DOHH2 (cell line): ENCODE measurements at regions not wholly inside any gene's neighbourhood (a gene's known extent, or its start where the extent isn't known, plus 50 kb on each side); places are given as distances from the start of the nearest gene placed in this dataset.

Source experiments
- H3F3A ChIP-seq: fragments of 200-600 bp; sonication (generic), shearing (Covaris generic); 2 replicates; pipeline ENCODE4 v1.6.0; 2016; ENCODE audit warnings: antibody characterized with exemption, mild to moderate bottlenecking; ENCODE audit not compliant: control insufficient read depth, insufficient read depth
- H3K27ac ChIP-seq: fragments of 200-600 bp; sonication (generic); 2 replicates; pipeline ENCODE4 v1.5.1; 2014; ENCODE audit warnings: low read depth, mild to moderate bottlenecking, low read length, moderate library complexity
- H3K27me3 ChIP-seq: fragments of 200-600 bp; sonication (generic); 2 replicates; pipeline ENCODE4 v1.6.1; 2014; ENCODE audit warnings: mild to moderate bottlenecking, low read length, mixed read lengths; ENCODE audit not compliant: control insufficient read depth
- H3K36me3 ChIP-seq: fragments of 200-600 bp; sonication (generic); 2 replicates; pipeline ENCODE4 v1.6.1; 2014; ENCODE audit warnings: mild to moderate bottlenecking, low read length, moderate library complexity, mixed read lengths; ENCODE audit not compliant: control insufficient read depth
- H3K4me1 ChIP-seq: fragments of 200-600 bp; sonication (generic); 2 replicates; pipeline ENCODE4 v1.6.1; 2014; ENCODE audit warnings: mild to moderate bottlenecking, low read length, mixed read lengths; ENCODE audit not compliant: control insufficient read depth
- H3K4me2 ChIP-seq: fragments of 200-600 bp; sonication (generic); 2 replicates; pipeline ENCODE4 v1.6.0; 2014; ENCODE audit warnings: mild to moderate bottlenecking, low read length, moderate library complexity
- H3K4me3 ChIP-seq: fragments of 200-600 bp; sonication (generic); 2 replicates; pipeline ENCODE4 v1.5.1; 2014; ENCODE audit warnings: mild to moderate bottlenecking, low read length, mixed read lengths
- H3K79me2 ChIP-seq: fragments of 200-600 bp; sonication (generic); 2 replicates; pipeline ENCODE4 v1.6.1; 2014; ENCODE audit warnings: mild to moderate bottlenecking, low read length, mixed read lengths; ENCODE audit not compliant: control insufficient read depth
- H3K9me2 ChIP-seq: fragments of 200-600 bp; sonication (generic); replicated peaks from 2 replicates; pipeline ENCODE4 v1.6.1; 2014; ENCODE audit warnings: mild to moderate bottlenecking, low read length, mixed read lengths; ENCODE audit not compliant: control insufficient read depth
- H3K9me3 ChIP-seq: fragments of 200-600 bp; sonication (generic); 2 replicates; pipeline ENCODE4 v1.6.1; 2014; ENCODE audit warnings: antibody characterized with exemption, low read length, mixed read lengths; ENCODE audit not compliant: control insufficient read depth, insufficient read depth
- H4K20me1 ChIP-seq: fragments of 200-600 bp; sonication (generic); 2 replicates; pipeline ENCODE4 v1.6.0; 2014; ENCODE audit warnings: low read depth, mild to moderate bottlenecking, antibody characterized with exemption, low read length, moderate library complexity; ENCODE audit not compliant: control insufficient read depth, insufficient read depth
- CTCF ChIP-seq: fragments of 200-600 bp; sonication (generic); IDR thresholded peaks from one replicate; pipeline ENCODE4 v1.5.1; 2014; ENCODE audit warnings: antibody characterized with exemption, mild to moderate bottlenecking, low read depth, low read length; ENCODE audit not compliant: poor library complexity, severe bottlenecking
- EZH2phosphoT487 ChIP-seq: fragments of 200-600 bp; sonication (generic); IDR thresholded peaks from 2 replicates; pipeline ENCODE4 v1.6.1; 2017; ENCODE audit warnings: borderline replicate concordance, mild to moderate bottlenecking, antibody characterized with exemption, low read length, moderate library complexity, mixed read lengths

DNA sequence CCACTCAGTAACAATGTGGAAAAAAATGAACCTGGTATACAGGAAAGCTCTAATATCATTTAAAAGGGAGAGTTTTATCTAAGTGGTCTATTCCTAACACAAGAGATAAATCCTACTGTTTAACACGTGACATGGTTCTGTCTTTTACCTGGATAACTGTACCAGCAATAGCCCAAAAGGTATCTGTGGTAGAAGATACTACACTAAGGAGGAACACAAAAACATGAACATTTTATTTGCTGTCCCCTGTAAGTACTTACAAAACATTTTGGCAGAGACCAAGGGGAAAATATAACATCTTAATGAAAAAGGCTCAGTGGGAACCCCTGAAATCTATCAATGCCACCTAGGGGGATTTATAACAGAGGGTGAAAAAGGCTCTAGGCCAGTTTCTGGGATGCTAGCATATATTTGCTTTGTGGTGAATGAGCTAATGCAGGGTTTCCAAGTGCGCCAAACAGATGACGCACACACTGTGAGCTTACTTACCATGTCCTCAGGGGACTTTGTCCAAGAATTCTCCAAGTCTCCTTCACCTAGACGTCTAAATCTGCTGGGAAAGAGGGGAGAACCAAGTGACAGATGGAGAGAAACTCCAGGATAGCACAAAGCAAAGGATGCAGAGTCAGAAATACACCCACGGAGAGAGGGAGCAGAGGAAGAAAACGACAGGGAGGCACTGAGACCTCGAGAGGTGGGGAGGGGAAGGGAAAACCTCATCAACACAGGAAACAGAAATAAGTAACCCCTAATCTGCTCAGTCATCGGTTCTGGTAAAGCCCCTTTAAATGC is 112.5 kb upstream of the PRNP start:
- H4K20me1 ChIP-seq = no peaks in the 10 kb centered on the region
- no peaks in the 10 kb centered on the region for H3K9me2 ChIP-seq
- H3K4me3 ChIP-seq = no peak overlapping the region
- no peaks in the 10 kb centered on the region for H3K4me1 ChIP-seq
- no peaks in the 10 kb centered on the region for H3K36me3 ChIP-seq
- no peak for TF ChIP-seq CTCF
- no peak for TF ChIP-seq EZH2phosphoT487
- no peaks in the 10 kb centered on the region for H3F3A ChIP-seq
- H3K27me3 ChIP-seq = peaks cover 11% of the 10 kb centered on the region
- no peaks in the 10 kb centered on the region for H3K9me3 ChIP-seq
- H3K27ac ChIP-seq = no peak overlapping the region
- H3K4me2 ChIP-seq = no peak overlapping the region
- no peaks in the 10 kb centered on the region for H3K79me2 ChIP-seq

- no peaks in the 10 kb centered on the region for H3F3A ChIP-seq
- H3K4me2 ChIP-seq = no peak overlapping the region
- no peaks in the 10 kb centered on the region for H3K4me1 ChIP-seq
- H3K36me3 ChIP-seq = no peaks in the 10 kb centered on the region
- no peaks in the 10 kb centered on the region for H3K9me3 ChIP-seq
- no peaks in the 10 kb centered on the region for H4K20me1 ChIP-seq
- H3K27me3 ChIP-seq = peaks cover 3% of the 10 kb centered on the region; the same call in 1 of the 2 replicates
- TF ChIP-seq EZH2phosphoT487 = no peak
- TF ChIP-seq CTCF = no peak
- no peak overlapping the region for H3K4me3 ChIP-seq
- no peaks in the 10 kb centered on the region for H3K79me2 ChIP-seq
- no peak overlapping the region for H3K27ac ChIP-seq
- H3K9me2 ChIP-seq = no peaks in the 10 kb centered on the region
Measured at GRCh38 chr20:4571759-4572531, 114.3 kb upstream of the PRNP start.

DNA sequence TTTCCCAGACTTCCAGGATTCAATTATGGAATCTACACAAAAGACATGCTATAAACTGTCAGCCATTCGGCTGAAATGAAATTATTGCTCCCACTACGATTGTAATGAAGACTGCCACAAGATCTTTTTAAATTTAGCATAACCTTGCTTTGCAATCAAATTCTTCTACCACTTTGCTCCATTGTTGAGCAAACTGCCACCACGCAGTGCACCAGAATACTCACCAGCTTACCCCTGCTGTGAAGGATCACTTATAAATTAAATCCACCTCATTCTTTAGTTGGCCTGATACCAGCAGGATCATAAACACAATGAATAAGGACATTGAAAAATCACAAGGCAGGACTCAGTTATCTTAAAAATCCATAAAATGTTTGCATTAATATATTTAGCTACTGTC is 116.4 kb upstream of the PRNP start:
- Histone ChIP-seq H3K4me2 (no peak overlapping the region), H3K9me3 (no peaks in the 10 kb centered on the region), H3F3A (no peaks in the 10 kb centered on the region), H3K4me1 (no peaks in the 10 kb centered on the region), H3K79me2 (no peaks in the 10 kb centered on the region), H3K36me3 (no peaks in the 10 kb centered on the region), H4K20me1 (no peaks in the 10 kb centered on the region), H3K4me3 (no peak overlapping the region), H3K27ac (no peak overlapping the region), H3K9me2 (no peaks in the 10 kb centered on the region), H3K27me3 (no peaks in the 10 kb centered on the region)
- TF ChIP-seq CTCF (no peak), EZH2phosphoT487 (no peak)
